HuH-7.5 (cell line): ENCODE measurements at regions not wholly inside any gene's neighbourhood (a gene's known extent, or its start where the extent isn't known, plus 50 kb on each side); places are given as distances from the start of the nearest gene placed in this dataset.

Experiments used
- DNase-seq: peaks from one replicate; pipeline ENCODE4 v3.0.0; 2011; ENCODE audit warnings: low spot score

DNA sequence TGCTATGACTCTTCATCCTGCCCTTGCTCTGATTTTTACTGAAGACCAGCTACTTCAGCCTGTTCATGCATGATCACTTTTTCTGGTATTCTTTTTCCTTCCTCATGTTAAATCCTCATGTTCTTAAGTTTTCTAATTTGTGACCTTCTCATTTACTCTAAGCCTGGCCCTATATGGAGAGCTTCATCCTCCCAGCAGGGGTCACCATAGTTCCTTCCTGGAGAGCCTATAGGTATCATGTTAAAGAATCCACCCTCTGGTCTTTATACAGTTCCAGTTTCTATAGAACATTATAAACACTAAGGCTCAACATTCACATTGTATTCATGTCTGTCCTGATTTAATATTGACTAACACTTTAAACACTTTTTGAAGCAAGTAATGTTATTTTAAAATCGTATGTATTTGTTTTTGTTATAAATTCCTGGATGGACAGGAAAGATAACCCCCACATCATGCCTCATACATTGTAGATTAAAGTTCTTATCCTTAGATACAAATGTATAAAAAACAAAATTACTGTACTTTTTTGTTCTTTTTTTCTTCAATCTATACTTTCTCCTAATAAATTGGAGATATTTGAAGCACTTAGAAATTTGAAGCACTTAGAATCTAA, 53.8 kb upstream of the OTUD4 start:
- DNase-seq: peak; percentile 18

GRCh38 chr4:145231906-145232700, 51.7 kb upstream of the OTUD4 start:
- DNase-seq: no peak

DNA sequence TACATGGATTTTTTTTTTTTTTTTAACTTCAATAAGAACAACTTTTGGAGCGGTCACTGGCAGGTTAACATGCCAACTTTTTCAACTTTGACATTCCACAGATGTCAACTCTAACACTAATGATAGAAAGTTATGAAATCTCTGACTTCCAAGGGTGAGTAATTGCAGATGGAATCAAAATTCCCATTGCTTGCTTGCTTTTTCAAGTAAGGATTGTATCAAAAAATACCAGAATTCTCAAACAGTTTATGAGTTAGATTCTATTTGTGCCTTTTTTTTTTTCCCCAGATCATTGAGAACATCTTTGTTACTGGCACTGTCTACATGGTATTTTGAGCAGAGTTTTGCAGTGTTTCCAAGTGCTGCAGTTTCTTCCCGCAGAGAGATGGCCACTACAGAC, 50.3 kb upstream of the OTUD4 start:
- no peak for DNase-seq
